Prostate gland (tissue), 2 donors: ENCODE measurements at regions not wholly inside any gene's neighbourhood (a gene's known extent, or its start where the extent isn't known, plus 50 kb on each side); places are given as distances from the start of the nearest gene placed in this dataset.

Source experiments
- CTCF ChIP-seq, 4 experiments: fragments of 200-600 bp in 2 of 4; fragments of 450-650 bp in 2 of 4; sonication (generic) in 2 of 4; IDR thresholded peaks; 1 replicate in 3 of 4; 2 replicates in 1 of 4; pipeline ENCODE4 v1.5.1; 2016 to 2019; ENCODE audit warnings: antibody characterized with exemption in 4 of 4, mild to moderate bottlenecking in 2 of 4, moderate library complexity in 2 of 4
- POLR2AphosphoS5 ChIP-seq: sonication (generic); formaldehyde crosslinking; IDR thresholded peaks from one replicate; pipeline ENCODE4 v1.6.1; 2017; ENCODE audit warnings: antibody characterized with exemption

DNA sequence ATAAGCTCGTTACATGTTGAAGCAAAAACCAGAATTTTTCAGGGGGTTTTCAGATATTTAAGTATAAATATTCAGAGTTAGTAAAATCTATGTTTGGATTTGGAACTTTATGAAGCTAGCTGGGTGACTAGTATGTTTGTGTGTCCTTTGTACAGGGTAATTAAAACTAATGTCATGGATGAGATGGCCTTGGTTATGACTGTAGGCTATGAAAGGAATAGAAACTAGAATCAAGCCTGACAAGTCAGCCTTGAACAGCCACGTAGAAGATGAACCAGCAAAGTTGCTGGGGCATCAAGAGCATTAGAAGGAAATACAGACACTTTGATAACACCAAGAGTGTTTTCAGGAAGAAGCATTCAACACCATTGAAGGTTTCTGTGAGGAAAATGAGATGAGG is 825.1 kb upstream of the CNTNAP5 start:
- TF ChIP-seq POLR2AphosphoS5 (no peak), CTCF (IDR thresholded peaks at IDR 0.05) (no peak)
